ENCODE measurements at regions not wholly inside any gene's neighbourhood (a gene's known extent, or its start where the extent isn't known, plus 50 kb on each side); places are given as distances from the start of the nearest gene placed in this dataset.

DNA sequence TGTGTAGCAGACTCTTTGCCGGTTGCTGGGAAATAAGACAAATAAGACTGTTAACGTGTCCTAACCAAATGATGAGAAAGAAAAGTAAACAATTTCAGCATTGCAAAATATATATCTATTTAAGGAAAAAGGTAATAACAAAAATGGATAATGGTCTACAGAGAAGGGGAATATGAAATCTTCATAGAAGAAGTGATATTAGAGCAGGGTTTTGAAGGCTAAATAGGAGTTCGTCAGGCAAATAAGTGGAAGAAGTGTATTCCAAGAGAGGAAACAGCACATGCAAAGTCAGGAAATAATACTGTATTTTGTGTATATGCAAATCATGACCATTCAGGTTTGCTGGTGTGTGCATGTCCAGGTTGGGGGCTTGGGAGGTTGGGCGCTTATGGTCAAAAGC, 55.3 kb upstream of the OSBPL3 start:
- TF ChIP-seq, protein P1, sequence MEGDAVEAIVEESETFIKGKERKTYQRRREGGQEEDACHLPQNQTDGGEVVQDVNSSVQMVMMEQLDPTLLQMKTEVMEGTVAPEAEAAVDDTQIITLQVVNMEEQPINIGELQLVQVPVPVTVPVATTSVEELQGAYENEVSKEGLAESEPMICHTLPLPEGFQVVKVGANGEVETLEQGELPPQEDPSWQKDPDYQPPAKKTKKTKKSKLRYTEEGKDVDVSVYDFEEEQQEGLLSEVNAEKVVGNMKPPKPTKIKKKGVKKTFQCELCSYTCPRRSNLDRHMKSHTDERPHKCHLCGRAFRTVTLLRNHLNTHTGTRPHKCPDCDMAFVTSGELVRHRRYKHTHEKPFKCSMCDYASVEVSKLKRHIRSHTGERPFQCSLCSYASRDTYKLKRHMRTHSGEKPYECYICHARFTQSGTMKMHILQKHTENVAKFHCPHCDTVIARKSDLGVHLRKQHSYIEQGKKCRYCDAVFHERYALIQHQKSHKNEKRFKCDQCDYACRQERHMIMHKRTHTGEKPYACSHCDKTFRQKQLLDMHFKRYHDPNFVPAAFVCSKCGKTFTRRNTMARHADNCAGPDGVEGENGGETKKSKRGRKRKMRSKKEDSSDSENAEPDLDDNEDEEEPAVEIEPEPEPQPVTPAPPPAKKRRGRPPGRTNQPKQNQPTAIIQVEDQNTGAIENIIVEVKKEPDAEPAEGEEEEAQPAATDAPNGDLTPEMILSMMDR (IDR thresholded peaks at IDR 0.05) = no peak
- no peak for TF ChIP-seq POLR2AphosphoS5 (IDR thresholded peaks at IDR 0.05; ENCODE audit: low read depth, low read length)
- TF ChIP-seq, protein P2, sequence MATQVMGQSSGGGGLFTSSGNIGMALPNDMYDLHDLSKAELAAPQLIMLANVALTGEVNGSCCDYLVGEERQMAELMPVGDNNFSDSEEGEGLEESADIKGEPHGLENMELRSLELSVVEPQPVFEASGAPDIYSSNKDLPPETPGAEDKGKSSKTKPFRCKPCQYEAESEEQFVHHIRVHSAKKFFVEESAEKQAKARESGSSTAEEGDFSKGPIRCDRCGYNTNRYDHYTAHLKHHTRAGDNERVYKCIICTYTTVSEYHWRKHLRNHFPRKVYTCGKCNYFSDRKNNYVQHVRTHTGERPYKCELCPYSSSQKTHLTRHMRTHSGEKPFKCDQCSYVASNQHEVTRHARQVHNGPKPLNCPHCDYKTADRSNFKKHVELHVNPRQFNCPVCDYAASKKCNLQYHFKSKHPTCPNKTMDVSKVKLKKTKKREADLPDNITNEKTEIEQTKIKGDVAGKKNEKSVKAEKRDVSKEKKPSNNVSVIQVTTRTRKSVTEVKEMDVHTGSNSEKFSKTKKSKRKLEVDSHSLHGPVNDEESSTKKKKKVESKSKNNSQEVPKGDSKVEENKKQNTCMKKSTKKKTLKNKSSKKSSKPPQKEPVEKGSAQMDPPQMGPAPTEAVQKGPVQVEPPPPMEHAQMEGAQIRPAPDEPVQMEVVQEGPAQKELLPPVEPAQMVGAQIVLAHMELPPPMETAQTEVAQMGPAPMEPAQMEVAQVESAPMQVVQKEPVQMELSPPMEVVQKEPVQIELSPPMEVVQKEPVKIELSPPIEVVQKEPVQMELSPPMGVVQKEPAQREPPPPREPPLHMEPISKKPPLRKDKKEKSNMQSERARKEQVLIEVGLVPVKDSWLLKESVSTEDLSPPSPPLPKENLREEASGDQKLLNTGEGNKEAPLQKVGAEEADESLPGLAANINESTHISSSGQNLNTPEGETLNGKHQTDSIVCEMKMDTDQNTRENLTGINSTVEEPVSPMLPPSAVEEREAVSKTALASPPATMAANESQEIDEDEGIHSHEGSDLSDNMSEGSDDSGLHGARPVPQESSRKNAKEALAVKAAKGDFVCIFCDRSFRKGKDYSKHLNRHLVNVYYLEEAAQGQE (IDR thresholded peaks at IDR 0.05; ENCODE audit: insufficient read depth in 1 of 2, low read depth in 2 of 2, low read length in 1 of 2) = no peak
